ENCODE measurements at regions not wholly inside any gene's neighbourhood (a gene's known extent, or its start where the extent isn't known, plus 50 kb on each side); places are given as distances from the start of the nearest gene placed in this dataset.

- TF ChIP-seq, protein P1, sequence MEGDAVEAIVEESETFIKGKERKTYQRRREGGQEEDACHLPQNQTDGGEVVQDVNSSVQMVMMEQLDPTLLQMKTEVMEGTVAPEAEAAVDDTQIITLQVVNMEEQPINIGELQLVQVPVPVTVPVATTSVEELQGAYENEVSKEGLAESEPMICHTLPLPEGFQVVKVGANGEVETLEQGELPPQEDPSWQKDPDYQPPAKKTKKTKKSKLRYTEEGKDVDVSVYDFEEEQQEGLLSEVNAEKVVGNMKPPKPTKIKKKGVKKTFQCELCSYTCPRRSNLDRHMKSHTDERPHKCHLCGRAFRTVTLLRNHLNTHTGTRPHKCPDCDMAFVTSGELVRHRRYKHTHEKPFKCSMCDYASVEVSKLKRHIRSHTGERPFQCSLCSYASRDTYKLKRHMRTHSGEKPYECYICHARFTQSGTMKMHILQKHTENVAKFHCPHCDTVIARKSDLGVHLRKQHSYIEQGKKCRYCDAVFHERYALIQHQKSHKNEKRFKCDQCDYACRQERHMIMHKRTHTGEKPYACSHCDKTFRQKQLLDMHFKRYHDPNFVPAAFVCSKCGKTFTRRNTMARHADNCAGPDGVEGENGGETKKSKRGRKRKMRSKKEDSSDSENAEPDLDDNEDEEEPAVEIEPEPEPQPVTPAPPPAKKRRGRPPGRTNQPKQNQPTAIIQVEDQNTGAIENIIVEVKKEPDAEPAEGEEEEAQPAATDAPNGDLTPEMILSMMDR (IDR thresholded peaks at IDR 0.05), result no peak
- no peak for TF ChIP-seq POLR2A (IDR thresholded peaks at IDR 0.05)
Measured at GRCh38 chr3:90056281-90057032, 949.0 kb downstream of the EPHA3 start.
